ENCODE measurements at regions not wholly inside any gene's neighbourhood (a gene's known extent, or its start where the extent isn't known, plus 50 kb on each side); places are given as distances from the start of the nearest gene placed in this dataset.

DNA sequence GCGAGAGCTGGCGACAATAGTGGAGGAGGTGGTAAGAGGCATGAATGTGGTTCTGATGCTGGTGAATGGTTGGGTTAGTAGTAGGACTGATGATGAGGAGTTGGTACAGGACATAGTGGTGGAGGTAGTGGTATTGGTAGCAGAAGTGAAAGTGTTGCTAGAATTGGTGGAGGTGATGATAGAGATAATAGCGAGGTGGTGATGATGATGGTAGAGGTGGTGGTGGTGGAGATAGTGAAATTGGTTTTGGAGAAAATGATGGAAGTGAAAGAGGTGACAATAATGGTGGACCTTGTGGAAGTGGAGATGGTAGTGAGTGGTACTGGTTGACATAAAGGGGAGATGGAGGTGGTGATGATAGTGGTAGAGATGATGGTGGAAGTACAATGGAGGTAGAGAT lies 360.2 kb upstream of the JAG1 start:
- TF ChIP-seq, protein P1, sequence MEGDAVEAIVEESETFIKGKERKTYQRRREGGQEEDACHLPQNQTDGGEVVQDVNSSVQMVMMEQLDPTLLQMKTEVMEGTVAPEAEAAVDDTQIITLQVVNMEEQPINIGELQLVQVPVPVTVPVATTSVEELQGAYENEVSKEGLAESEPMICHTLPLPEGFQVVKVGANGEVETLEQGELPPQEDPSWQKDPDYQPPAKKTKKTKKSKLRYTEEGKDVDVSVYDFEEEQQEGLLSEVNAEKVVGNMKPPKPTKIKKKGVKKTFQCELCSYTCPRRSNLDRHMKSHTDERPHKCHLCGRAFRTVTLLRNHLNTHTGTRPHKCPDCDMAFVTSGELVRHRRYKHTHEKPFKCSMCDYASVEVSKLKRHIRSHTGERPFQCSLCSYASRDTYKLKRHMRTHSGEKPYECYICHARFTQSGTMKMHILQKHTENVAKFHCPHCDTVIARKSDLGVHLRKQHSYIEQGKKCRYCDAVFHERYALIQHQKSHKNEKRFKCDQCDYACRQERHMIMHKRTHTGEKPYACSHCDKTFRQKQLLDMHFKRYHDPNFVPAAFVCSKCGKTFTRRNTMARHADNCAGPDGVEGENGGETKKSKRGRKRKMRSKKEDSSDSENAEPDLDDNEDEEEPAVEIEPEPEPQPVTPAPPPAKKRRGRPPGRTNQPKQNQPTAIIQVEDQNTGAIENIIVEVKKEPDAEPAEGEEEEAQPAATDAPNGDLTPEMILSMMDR (IDR thresholded peaks at IDR 0.05) = no peak
- no peak for TF ChIP-seq POLR2AphosphoS5 (IDR thresholded peaks at IDR 0.05)
